ENCODE measurements at regions not wholly inside any gene's neighbourhood (a gene's known extent, or its start where the extent isn't known, plus 50 kb on each side); places are given as distances from the start of the nearest gene placed in this dataset.

- TF ChIP-seq GATA3 (IDR thresholded peaks at IDR 0.05; ENCODE audit: low read depth, low read length) = no peak
- TF ChIP-seq GATA2 (IDR thresholded peaks at IDR 0.05; ENCODE audit: low read depth, low read length) = no peak
These were observed 606.3 kb downstream of the METTL4 start for GRCh38 chr18:1965016-1965415.
